ENCODE measurements at regions not wholly inside any gene's neighbourhood (a gene's known extent, or its start where the extent isn't known, plus 50 kb on each side); places are given as distances from the start of the nearest gene placed in this dataset.

GRCh38 chr6:131460614-131461000 lies 112.4 kb upstream of the ARG1 start:
- Histone ChIP-seq H3K36me3 (ENCODE audit: insufficient read depth, low read length) (no peaks in the 10 kb centered on the region), H3K4me2 (ENCODE audit: low read depth, low read length, poor library complexity, severe bottlenecking) (no peak overlapping the region), H2AFZ (ENCODE audit: low read length) (no peak overlapping the region; the same call in 1 of the 2 replicates), H3K9ac (ENCODE audit: low read depth, low read length, poor library complexity, severe bottlenecking) (no peak overlapping the region), H3K27me3 (ENCODE audit: insufficient read depth, low read length, poor library complexity, severe bottlenecking) (no peaks in the 10 kb centered on the region), H3K79me2 (ENCODE audit: insufficient read depth, low read length) (no peaks in the 10 kb centered on the region), H4K20me1 (ENCODE audit: insufficient read depth, low read length, poor library complexity, severe bottlenecking) (no peaks in the 10 kb centered on the region), H3F3A (ENCODE audit: low read depth) (no peaks in the 10 kb centered on the region), H3K9me3 (ENCODE audit: insufficient read depth, low read depth, low read length) (no peaks in the 10 kb centered on the region), H3K4me1 (ENCODE audit: insufficient read depth, low read length, poor library complexity, severe bottlenecking) (no peaks in the 10 kb centered on the region), H3K9me2 (replicated peaks; ENCODE audit: low read depth, low read length) (no peaks in the 10 kb centered on the region), H3K4me3 (ENCODE audit: low read length, poor library complexity, severe bottlenecking) (no peak overlapping the region)
- TF ChIP-seq, protein P1, sequence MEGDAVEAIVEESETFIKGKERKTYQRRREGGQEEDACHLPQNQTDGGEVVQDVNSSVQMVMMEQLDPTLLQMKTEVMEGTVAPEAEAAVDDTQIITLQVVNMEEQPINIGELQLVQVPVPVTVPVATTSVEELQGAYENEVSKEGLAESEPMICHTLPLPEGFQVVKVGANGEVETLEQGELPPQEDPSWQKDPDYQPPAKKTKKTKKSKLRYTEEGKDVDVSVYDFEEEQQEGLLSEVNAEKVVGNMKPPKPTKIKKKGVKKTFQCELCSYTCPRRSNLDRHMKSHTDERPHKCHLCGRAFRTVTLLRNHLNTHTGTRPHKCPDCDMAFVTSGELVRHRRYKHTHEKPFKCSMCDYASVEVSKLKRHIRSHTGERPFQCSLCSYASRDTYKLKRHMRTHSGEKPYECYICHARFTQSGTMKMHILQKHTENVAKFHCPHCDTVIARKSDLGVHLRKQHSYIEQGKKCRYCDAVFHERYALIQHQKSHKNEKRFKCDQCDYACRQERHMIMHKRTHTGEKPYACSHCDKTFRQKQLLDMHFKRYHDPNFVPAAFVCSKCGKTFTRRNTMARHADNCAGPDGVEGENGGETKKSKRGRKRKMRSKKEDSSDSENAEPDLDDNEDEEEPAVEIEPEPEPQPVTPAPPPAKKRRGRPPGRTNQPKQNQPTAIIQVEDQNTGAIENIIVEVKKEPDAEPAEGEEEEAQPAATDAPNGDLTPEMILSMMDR (conservative IDR thresholded peaks at IDR 0.05; ENCODE audit: low read length): no peak
- TF ChIP-seq EZH2phosphoT487 (IDR thresholded peaks at IDR 0.05; ENCODE audit: borderline replicate concordance): no peak

DNA sequence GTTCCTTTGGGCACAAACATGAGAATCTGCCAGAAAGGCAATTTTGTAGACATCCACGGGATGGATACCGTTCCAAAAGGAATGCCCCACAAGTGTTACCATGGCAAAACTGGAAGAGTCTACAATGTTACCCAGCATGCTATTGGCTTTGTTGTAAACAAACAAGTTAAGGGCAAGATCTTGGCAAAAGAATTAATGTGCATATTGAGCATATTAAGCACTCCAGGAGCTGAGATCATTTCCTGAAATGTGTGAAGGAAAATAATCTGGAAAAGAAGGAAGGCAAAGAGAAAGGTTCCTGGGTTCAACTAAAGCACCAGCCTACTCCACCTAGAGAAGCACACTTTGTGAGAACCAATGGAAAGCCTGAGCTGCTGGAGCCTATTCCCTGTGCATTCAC lies 103.9 kb upstream of the ARG1 start:
- Histone ChIP-seq H4K20me1 (ENCODE audit: insufficient read depth, low read length, poor library complexity, severe bottlenecking) (no peaks in the 10 kb centered on the region), H3F3A (ENCODE audit: low read depth) (no peaks in the 10 kb centered on the region), H2AFZ (ENCODE audit: low read length) (no peak overlapping the region), H3K27me3 (ENCODE audit: insufficient read depth, low read length, poor library complexity, severe bottlenecking) (no peaks in the 10 kb centered on the region), H3K4me3 (ENCODE audit: low read length, poor library complexity, severe bottlenecking) (no peak overlapping the region), H3K4me1 (ENCODE audit: insufficient read depth, low read length, poor library complexity, severe bottlenecking) (no peaks in the 10 kb centered on the region), H3K79me2 (ENCODE audit: insufficient read depth, low read length) (no peaks in the 10 kb centered on the region), H3K4me2 (ENCODE audit: low read depth, low read length, poor library complexity, severe bottlenecking) (no peak overlapping the region), H3K9me3 (ENCODE audit: insufficient read depth, low read depth, low read length) (no peaks in the 10 kb centered on the region), H3K36me3 (ENCODE audit: insufficient read depth, low read length) (no peaks in the 10 kb centered on the region), H3K9ac (ENCODE audit: low read depth, low read length, poor library complexity, severe bottlenecking) (no peak overlapping the region), H3K9me2 (replicated peaks; ENCODE audit: low read depth, low read length) (no peaks in the 10 kb centered on the region)
- TF ChIP-seq, protein P1 (conservative IDR thresholded peaks at IDR 0.05; ENCODE audit: low read length): no peak
- no peak for TF ChIP-seq EZH2phosphoT487 (IDR thresholded peaks at IDR 0.05; ENCODE audit: borderline replicate concordance)

DNA sequence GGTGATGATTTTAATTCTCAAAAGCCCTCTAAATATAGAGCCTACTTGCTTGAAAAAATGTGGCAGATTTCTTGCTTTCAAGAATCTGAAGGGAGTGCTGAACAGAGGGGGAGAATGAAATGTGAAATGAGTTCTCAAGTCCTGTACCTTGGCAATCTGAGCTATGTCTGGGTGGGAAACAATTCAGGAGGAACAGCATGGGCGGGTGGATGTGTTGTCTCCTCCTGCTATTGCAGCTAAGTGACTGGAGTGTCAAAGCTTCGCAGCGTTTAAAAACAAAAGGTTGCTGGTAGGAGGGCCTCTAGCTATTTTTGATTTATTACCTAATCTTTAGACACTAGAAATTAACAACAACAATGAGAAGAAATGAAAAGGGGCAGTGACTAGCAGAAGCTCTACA lies 102.5 kb upstream of the ARG1 start:
- Histone ChIP-seq H3F3A (ENCODE audit: low read depth) (no peaks in the 10 kb centered on the region), H3K79me2 (ENCODE audit: insufficient read depth, low read length) (no peaks in the 10 kb centered on the region), H3K4me3 (ENCODE audit: low read length, poor library complexity, severe bottlenecking) (no peak overlapping the region), H3K9ac (ENCODE audit: low read depth, low read length, poor library complexity, severe bottlenecking) (no peak overlapping the region), H3K4me1 (ENCODE audit: insufficient read depth, low read length, poor library complexity, severe bottlenecking) (no peaks in the 10 kb centered on the region), H3K9me2 (replicated peaks; ENCODE audit: low read depth, low read length) (no peaks in the 10 kb centered on the region), H3K9me3 (ENCODE audit: insufficient read depth, low read depth, low read length) (peaks cover 3% of the 10 kb centered on the region; the same call in 1 of the 2 replicates), H3K4me2 (ENCODE audit: low read depth, low read length, poor library complexity, severe bottlenecking) (no peak overlapping the region), H3K36me3 (ENCODE audit: insufficient read depth, low read length) (no peaks in the 10 kb centered on the region), H2AFZ (ENCODE audit: low read length) (no peak overlapping the region), H3K27me3 (ENCODE audit: insufficient read depth, low read length, poor library complexity, severe bottlenecking) (no peaks in the 10 kb centered on the region), H4K20me1 (ENCODE audit: insufficient read depth, low read length, poor library complexity, severe bottlenecking) (no peaks in the 10 kb centered on the region)
- TF ChIP-seq, protein P1 (conservative IDR thresholded peaks at IDR 0.05; ENCODE audit: low read length): no peak
- no peak for TF ChIP-seq EZH2phosphoT487 (IDR thresholded peaks at IDR 0.05; ENCODE audit: borderline replicate concordance)

Measured in Loucy (cell line).